HL-60/S4 treated with phorbol 12-myristate 13-acetate at 8.2 ng/mL for 4 days and 3 days (cell line): ENCODE measurements at regions not wholly inside any gene's neighbourhood (a gene's known extent, or its start where the extent isn't known, plus 50 kb on each side); places are given as distances from the start of the nearest gene placed in this dataset.

Source experiments
- in situ Hi-C: fragments of 300-500 bp; cut with MboI; formaldehyde crosslinking; loops from 2 replicates; pipeline ENCODE4 v1.15.0; 2022; ENCODE audit warnings: low sequenced_read_pairs

DNA sequence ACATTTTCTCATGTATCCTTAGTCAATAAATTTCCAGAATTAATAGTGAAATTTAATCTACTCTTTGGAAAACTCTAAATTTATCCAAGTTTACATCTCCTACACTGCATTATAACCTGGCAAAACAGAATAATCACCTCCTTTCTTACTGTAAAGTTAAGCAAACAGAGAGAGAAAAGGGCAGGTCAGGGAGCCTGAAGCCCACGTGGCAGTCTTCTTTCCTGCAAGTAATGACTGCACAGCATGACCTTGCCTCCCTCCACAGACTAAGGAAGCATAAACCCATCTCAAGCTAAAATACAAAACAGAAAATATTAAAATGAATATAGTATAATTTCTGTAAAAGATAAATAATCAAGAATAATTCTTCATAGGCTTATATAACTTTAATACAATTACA lies 1153.0 kb downstream of the C4orf33 start:
- in situ Hi-C loops = no loop called here

- in situ Hi-C loops = no loop called here
Observed at GRCh38 chr4:130257271-130257670, 1161.3 kb downstream of the C4orf33 start.

GRCh38 chr4:130266814-130267213 lies 1170.9 kb downstream of the C4orf33 start:
- in situ Hi-C loops = no loop called here

GRCh38 chr4:130288576-130288975 lies 1192.6 kb downstream of the C4orf33 start:
- in situ Hi-C loops = no loop called here

DNA sequence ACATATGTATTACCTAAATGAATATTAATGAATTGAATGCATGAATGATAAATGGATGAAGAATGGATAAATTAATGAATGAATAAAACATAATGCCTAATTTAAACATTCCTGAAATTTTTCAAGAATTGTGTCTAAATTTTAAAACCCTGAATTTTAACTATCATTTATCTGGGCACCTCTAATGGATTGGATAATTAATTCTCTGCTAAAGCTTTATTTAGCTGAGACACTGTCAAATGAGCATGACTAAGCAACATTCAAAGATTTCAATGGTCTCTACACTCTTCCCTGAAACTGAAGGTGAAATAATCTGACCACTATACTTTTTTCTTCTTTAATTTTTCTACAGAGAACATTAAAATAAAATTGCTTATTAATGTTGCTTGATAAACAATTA lies 1197.7 kb downstream of the C4orf33 start:
- in situ Hi-C loops = no loop called here

DNA sequence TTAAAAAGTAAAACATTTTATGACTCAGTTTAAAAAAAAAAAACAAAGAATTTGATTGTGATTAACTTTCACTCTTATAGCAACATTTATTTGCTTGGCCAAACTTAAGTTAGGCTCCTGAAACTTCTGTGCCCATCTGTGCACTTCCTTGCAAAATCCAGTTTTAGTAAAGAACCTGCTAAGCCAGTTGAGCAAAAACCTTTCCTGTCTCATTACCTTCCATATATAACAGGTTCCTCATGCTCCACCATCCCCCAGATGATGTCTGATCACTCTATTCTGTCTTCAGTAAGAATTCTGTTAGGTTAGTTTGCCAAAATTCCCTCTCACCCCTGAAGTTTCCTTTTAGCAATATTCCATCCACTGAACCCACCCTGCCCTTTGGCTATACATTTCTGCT lies 1200.5 kb downstream of the C4orf33 start:
- in situ Hi-C loops = no loop called here

DNA sequence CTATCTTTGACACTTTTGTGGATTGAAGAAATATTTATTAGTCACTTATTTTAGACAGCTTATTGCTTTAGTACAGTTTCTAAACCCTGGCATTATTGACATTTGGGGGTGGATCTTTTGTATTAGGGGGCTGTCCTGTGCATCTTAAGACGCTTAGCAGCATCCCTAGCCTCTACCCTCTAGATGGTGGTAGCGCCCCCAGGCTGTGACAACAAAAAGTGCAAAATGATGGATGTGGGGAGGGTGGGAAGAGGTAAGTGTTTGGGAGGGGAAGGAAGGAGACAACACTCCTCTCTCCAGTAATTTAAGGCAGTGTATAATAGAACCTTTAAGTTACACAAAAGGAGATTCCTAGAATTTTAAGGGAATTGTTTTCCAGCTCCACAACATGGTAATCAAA lies 1210.6 kb downstream of the C4orf33 start:
- in situ Hi-C loops = no loop called here

- in situ Hi-C loops = no loop called here
Observed at GRCh38 chr4:130309221-130309620, 1213.3 kb downstream of the C4orf33 start.

GRCh38 chr4:130322439-130322838 lies 1226.5 kb downstream of the C4orf33 start:
- in situ Hi-C loops = no loop called here

- in situ Hi-C loops = no loop called here
Observed at GRCh38 chr4:130329036-130329435, 1233.1 kb downstream of the C4orf33 start.

- in situ Hi-C loops = no loop called here
Observed at GRCh38 chr4:130333241-130333759, 1237.3 kb downstream of the C4orf33 start.

- in situ Hi-C loops = no loop called here
Observed at GRCh38 chr4:130335417-130336194, 1239.7 kb downstream of the C4orf33 start.

DNA sequence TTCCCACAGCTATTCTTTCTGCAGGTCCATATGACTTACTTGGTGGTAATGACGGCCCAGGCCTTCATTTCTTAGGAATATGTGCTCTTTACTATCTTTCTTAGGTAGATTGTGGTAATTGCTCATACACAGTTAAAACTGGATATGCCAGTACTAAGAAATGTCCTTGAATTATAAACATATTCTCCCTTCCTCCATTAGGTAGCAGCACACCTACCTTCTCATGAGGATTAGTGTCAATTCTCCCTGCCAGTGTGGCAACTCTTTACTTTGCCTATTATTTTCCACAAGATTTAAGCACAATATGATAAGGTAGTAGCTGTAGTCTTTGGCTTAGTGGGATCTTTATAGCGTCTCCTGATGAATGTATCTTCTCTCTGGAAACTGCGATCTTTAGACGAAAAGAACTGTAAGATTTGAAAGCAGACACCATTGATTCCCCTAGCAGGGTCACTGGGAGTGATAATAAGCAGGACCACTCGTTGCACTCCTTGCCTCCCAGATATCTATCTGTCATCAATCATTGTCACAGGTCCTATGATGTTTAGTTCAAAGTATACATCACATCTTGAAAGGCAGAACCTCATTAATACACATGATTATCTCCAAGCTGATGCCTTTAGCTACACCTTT lies 1240.7 kb downstream of the C4orf33 start:
- in situ Hi-C loops = no loop called here

- in situ Hi-C loops = no loop called here
Observed at GRCh38 chr4:130338851-130339250, 1242.9 kb downstream of the C4orf33 start.

DNA sequence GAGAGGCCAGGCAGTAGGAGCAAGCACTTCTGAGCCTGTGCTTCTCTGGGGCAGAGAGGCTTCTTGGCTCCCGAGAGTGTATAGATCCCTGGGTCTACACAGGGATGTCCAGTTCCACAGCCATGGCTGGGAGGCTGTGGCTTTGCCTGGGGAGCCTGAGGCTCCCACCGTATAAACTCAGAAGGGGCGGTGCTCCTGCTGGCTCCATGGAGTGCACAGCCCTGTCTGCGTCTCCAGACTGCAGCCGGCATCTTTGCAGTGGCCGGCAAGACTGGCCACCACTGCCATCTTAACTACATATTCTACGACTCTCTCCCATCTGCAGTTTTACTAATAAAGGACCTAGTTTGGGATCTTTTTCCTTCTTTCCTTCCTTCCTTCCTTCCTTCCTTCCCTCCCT lies 1253.8 kb downstream of the C4orf33 start:
- in situ Hi-C loops = no loop called here

DNA sequence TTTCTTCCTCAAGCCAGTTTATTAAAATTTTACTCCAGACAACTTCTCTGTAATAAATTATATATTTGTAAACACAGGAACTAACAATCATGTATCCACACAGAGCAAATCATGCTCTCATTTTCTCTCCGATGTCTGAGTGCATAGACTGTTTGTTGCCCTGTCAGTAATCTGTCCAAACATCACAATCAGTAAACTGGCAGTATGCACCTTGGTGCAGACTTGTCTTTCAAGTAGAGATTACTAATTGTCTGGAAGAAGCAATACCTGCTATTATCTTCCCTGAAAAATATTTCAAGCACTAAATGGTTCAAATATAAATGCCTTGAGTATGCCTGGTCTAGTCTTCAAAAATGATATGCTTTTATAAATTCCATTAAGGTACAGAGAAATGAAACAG lies 1260.9 kb downstream of the C4orf33 start:
- in situ Hi-C loops = no loop called here

DNA sequence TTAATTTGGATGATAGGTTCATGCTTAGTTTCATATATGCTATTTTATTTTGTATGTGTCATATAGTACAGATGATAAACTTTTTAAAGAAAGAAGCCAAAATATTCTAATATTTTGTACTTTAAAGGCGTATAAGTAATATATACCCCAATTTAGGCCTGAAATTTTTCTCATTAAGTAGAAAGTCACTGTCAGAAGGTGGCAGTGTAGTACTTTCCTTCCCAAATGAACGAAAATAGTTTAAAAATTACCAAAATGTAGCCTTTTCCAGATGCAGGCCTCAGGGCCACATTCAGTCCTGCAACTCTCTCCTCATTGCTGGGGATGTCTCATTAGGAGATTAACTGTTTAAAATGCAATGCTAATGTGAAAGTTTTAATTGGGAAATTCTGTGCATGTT lies 1263.6 kb downstream of the C4orf33 start:
- in situ Hi-C loops = no loop called here

GRCh38 chr4:130361616-130362015 lies 1265.7 kb downstream of the C4orf33 start:
- in situ Hi-C loops = no loop called here

DNA sequence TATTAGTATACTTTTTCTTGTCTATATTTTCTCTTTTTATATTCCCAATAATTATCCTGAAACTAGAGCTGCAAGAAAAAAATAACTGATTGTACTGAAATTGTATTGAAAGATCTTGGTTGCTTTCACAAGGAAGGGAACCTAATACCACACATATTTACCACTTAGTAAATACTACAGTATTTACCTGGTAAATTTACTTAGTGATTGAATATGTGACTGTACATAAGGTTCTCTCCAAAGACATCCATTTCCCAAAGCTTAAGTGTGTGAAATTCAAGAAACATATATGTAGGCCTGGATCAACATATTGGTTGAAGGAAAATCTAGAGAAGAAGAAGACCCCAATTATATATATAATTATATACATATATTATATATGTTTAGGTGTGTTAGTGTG lies 1272.7 kb downstream of the C4orf33 start:
- in situ Hi-C loops = no loop called here

- in situ Hi-C loops = no loop called here
Observed at GRCh38 chr4:130393231-130393630, 1297.3 kb downstream of the C4orf33 start.

DNA sequence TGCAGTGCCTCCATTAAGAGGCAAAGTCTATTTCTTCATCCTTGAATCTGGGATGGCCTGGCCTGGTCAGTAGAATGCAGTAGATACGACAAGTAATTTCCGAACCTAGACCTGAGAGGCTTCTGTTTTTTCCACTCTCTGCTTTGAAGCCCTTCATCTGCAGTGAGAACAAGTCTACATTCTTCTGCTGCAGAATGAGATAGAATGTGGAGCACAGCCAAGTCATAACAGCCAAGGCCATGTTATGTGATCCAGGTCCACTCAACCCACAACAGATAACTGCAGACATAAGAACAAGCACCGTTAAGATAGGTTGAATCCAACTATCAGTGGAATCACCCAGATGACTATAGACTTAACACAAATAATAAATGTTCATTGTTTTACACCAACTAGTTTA lies 1297.7 kb downstream of the C4orf33 start:
- in situ Hi-C loops = no loop called here

DNA sequence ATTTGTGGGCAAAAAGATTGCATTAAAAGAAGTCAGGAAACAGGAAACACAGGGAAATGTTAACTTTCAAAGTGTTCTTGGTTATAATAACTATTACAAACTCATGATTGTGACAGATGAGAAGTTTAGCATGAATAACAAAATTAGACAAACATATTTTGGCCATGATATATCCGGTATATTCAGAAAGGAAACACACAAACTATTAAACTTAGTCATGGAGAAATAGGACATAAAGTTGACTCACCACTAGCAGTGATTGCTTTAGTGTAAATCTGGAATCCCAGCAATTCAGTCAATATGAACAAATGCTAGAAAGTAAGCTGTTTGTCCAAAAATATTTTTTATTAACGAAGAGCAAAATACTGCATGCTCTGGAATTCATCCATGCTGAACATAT lies 1299.9 kb downstream of the C4orf33 start:
- in situ Hi-C loops = no loop called here
